ENCODE measurements at regions not wholly inside any gene's neighbourhood (a gene's known extent, or its start where the extent isn't known, plus 50 kb on each side); places are given as distances from the start of the nearest gene placed in this dataset.

DNA sequence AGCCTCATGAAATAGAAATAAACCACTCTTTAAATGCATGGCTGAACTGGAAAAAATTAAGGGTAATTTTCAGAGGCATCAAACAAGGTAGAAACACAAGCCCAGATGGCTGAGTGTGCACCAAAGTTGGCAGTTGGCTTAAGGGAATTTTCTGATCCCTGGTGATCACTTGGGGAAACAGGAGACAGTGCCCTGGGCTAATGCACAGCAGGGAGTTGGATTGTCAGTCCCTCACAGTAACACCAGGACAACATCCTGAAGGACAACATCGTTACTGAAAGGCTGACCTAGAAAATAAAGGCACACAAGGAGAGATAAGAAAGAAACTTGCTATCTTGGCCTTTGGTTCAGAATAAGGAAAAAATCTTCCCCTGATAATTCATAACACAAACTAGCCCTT, 417.0 kb downstream of the SLC4A3 start:
- no peaks in the 10 kb centered on the region for H3K4me1 ChIP-seq
- no peaks in the 10 kb centered on the region for H3K36me3 ChIP-seq
- 13 to 32% methylated on average over 1 of the region's 1 CpG for WGBS, 2 donors
- no peaks in the 10 kb centered on the region for H3K9me3 ChIP-seq
- no peak overlapping the region for H3K4me3 ChIP-seq
- DNase-seq (ENCODE audit: low spot score in 2 of 2): no peak
- TF ChIP-seq EP300 (IDR thresholded peaks at IDR 0.05) (no peak), POLR2A (IDR thresholded peaks at IDR 0.05) (no peak)
- TF ChIP-seq, protein P1, sequence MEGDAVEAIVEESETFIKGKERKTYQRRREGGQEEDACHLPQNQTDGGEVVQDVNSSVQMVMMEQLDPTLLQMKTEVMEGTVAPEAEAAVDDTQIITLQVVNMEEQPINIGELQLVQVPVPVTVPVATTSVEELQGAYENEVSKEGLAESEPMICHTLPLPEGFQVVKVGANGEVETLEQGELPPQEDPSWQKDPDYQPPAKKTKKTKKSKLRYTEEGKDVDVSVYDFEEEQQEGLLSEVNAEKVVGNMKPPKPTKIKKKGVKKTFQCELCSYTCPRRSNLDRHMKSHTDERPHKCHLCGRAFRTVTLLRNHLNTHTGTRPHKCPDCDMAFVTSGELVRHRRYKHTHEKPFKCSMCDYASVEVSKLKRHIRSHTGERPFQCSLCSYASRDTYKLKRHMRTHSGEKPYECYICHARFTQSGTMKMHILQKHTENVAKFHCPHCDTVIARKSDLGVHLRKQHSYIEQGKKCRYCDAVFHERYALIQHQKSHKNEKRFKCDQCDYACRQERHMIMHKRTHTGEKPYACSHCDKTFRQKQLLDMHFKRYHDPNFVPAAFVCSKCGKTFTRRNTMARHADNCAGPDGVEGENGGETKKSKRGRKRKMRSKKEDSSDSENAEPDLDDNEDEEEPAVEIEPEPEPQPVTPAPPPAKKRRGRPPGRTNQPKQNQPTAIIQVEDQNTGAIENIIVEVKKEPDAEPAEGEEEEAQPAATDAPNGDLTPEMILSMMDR (IDR thresholded peaks at IDR 0.05): no peak
- no peaks in the 10 kb centered on the region for H3K27me3 ChIP-seq
- no peak overlapping the region for H3K27ac ChIP-seq

DNA sequence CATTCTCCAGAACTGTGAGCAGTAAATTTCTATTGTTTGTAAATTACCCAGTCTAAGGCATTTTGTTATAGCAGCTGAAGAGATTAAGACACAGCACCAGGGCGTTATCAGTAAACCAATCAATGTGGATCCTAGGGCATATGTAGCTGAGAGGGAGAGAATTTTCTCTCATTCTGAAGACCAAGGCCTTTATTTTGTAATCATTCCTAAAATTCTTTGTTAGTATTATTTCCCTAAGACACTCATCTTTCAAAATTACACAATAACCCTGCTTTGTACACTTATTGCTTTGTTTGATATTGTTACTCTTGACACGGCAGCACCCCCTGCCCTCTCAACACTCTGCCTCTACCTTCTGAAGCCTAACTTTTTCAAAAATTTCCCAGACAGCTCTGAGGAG, 419.1 kb downstream of the SLC4A3 start:
- no peak for TF ChIP-seq POLR2A (IDR thresholded peaks at IDR 0.05)
- TF ChIP-seq, protein P1 (IDR thresholded peaks at IDR 0.05): no peak
- TF ChIP-seq EP300 (IDR thresholded peaks at IDR 0.05): no peak
- H3K4me3 ChIP-seq: no peak overlapping the region
- H3K4me1 ChIP-seq: no peaks in the 10 kb centered on the region
- H3K27ac ChIP-seq: no peak overlapping the region
- no peaks in the 10 kb centered on the region for H3K36me3 ChIP-seq
- no peaks in the 10 kb centered on the region for H3K9me3 ChIP-seq
- 48 to 57% methylated on average over 2 of the region's 2 CpGs for WGBS, 2 donors
- DNase-seq (ENCODE audit: low spot score in 2 of 2): no peak
- no peaks in the 10 kb centered on the region for H3K27me3 ChIP-seq

DNA sequence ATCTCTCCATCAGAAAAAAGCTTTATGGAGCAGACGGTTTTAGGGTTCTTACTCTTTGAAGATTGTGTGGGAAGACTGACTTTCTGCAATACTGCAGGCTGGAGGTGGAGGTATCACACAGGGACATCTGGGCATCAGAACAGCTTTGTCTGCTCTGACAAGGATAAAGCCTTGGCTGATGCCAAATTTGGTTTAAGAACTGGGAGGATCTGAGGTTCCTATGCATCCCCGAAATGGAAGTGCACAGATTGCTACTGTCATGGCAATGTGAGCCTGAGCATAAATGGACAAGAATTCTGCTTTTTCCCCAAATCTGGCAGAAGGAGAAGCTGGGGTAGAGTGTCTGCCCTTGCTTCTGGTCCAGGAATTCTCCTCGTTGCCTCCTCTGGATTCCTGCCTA, 424.3 kb downstream of the SLC4A3 start:
- WGBS, 2 donors: 83 to 88% methylated on average over 3 of the region's 3 CpGs

DNA sequence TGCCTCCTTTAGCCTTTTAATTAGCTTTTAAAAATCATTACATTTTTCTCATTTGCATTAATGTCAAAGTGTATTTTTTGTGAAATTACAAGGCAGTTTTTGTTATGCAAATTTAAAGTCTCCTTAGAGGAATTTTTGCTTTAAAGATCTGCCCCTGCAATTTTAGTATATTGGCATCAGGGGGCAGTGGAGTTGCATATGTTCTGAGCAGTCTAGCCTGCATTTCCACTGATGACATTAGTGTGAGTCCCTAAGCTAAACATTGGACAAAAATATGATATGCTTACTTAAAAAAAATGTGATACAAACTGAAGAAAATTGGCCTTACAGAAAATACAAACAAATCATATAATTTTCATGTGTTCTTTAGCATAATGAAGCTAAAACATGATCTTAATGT, 426.5 kb downstream of the SLC4A3 start:
- Histone ChIP-seq H3K36me3 (no peaks in the 10 kb centered on the region), H3K4me1 (no peaks in the 10 kb centered on the region), H3K27ac (no peak overlapping the region), H3K9me3 (peaks cover 0 to 10% (median 0%) of the 10 kb centered on the region in 4 donors), H3K4me3 (no peak overlapping the region), H3K27me3 (no peaks in the 10 kb centered on the region)
- DNase-seq (ENCODE audit: low spot score in 2 of 2): no peak
- TF ChIP-seq, protein P1 (IDR thresholded peaks at IDR 0.05): no peak
- no peak for TF ChIP-seq POLR2A (IDR thresholded peaks at IDR 0.05)
- TF ChIP-seq EP300 (IDR thresholded peaks at IDR 0.05): no peak

More for the DNA sequence above, 424.3 kb downstream of the SLC4A3 start:
- Histone ChIP-seq H3K9me3 (peaks cover 0 to 10% (median 0%) of the 10 kb centered on the region in 4 donors), H3K4me3 (no peak overlapping the region), H3K36me3 (no peaks in the 10 kb centered on the region), H3K27me3 (no peaks in the 10 kb centered on the region), H3K4me1 (no peaks in the 10 kb centered on the region), H3K27ac (no peak overlapping the region)
- TF ChIP-seq POLR2A (IDR thresholded peaks at IDR 0.05) (no peak), EP300 (IDR thresholded peaks at IDR 0.05) (no peak)
- TF ChIP-seq, protein P1 (IDR thresholded peaks at IDR 0.05): no peak
- DNase-seq (ENCODE audit: low spot score in 2 of 2): no peak

DNA sequence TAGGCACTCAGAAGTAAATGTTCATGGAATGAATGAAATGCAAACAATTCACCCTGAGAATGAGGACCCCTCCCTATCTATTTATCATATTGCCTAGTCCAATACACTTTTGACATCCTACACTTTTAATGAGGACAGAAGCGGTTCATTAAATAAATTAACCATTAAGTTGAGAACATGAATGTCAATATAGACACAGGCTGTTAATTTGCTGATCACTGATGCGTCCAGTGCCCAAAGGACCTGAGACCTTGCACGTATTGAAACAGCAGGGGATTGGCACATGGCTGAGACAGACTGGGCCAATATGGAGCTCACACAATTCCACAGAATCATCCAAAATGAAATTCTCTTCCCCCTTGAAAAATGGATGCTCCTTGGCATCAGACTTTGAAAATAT, 430.0 kb downstream of the SLC4A3 start:
- peaks cover 0 to 10% (median 0%) of the 10 kb centered on the region in 4 donors for H3K9me3 ChIP-seq
- H3K27ac ChIP-seq: no peak overlapping the region
- no peak for DNase-seq (ENCODE audit: low spot score in 2 of 2)
- H3K4me3 ChIP-seq: no peak overlapping the region
- no peaks in the 10 kb centered on the region for H3K4me1 ChIP-seq
- H3K36me3 ChIP-seq: no peaks in the 10 kb centered on the region
- WGBS, 2 donors: 81 to 96% methylated on average over 3 of the region's 3 CpGs
- TF ChIP-seq POLR2A (IDR thresholded peaks at IDR 0.05) (no peak), EP300 (IDR thresholded peaks at IDR 0.05) (no peak)
- TF ChIP-seq, protein P1 (IDR thresholded peaks at IDR 0.05): no peak
- H3K27me3 ChIP-seq: no peaks in the 10 kb centered on the region
